Ascending aorta (tissue), 2 donors: ENCODE measurements at regions not wholly inside any gene's neighbourhood (a gene's known extent, or its start where the extent isn't known, plus 50 kb on each side); places are given as distances from the start of the nearest gene placed in this dataset.

ENCODE experiments used
- DNase-seq, 2 donors: peaks; one replicate each; pipeline ENCODE4 v3.0.0-alpha.2; 2019; ENCODE audit warnings: low spot score in 2 of 2
- H3K27ac ChIP-seq, 2 donors: fragments of 200-600 bp; sonication (generic); one replicate each; pipeline ENCODE4 v1.5.1; 2016 to 2017; ENCODE audit warnings: mild to moderate bottlenecking in 1 of 2
- H3K27me3 ChIP-seq: fragments of 200-600 bp; sonication (generic); one replicate; pipeline ENCODE4 v1.5.1; 2017
- H3K36me3 ChIP-seq, 2 donors: fragments of 200-600 bp; sonication (generic); one replicate each; pipeline ENCODE4 v1.5.1; 2016
- H3K4me1 ChIP-seq, 2 donors: fragments of 200-600 bp; sonication (generic); one replicate each; pipeline ENCODE4 v1.5.1; 2016 to 2017; ENCODE audit warnings: mild to moderate bottlenecking in 1 of 2
- H3K4me3 ChIP-seq, 2 donors: fragments of 200-600 bp; sonication (generic); one replicate each; pipeline ENCODE4 v1.5.1; 2016 to 2017; ENCODE audit warnings: mild to moderate bottlenecking in 1 of 2
- H3K9me3 ChIP-seq, 2 donors: fragments of 200-600 bp; sonication (generic); one replicate each; pipeline ENCODE4 v1.5.1; 2016
- CTCF ChIP-seq, 3 experiments: fragments of 200-600 bp in 2 of 3; fragments of 450-650 bp in 1 of 3; sonication (generic) in 2 of 3; IDR thresholded peaks; one replicate each; pipeline ENCODE4 v1.5.1; 2016 to 2019; ENCODE audit warnings: antibody characterized with exemption in 3 of 3, mild to moderate bottlenecking in 1 of 3, moderate library complexity in 1 of 3
- intact Hi-C: fragments of 100-400 bp; cut with DNase I; formaldehyde crosslinking; loops from one replicate; pipeline ENCODE4 v1.15.1; 2023

- Histone ChIP-seq H3K36me3 (no peaks in the 10 kb centered on the region), H3K9me3 (no peaks in the 10 kb centered on the region), H3K27me3 (no peaks in the 10 kb centered on the region), H3K27ac (no peak overlapping the region), H3K4me1 (no peaks in the 10 kb centered on the region), H3K4me3 (no peak overlapping the region)
- no peak for TF ChIP-seq CTCF (IDR thresholded peaks at IDR 0.05)
- DNase-seq: no peak
- intact Hi-C loops: no loop called here
These were observed 239.9 kb downstream of the ZEB2 start for GRCh38 chr2:144280009-144280408.

GRCh38 chr2:144279165-144279564 lies 240.8 kb downstream of the ZEB2 start:
- TF ChIP-seq CTCF (IDR thresholded peaks at IDR 0.05): no peak
- Histone ChIP-seq H3K9me3 (no peaks in the 10 kb centered on the region), H3K27me3 (no peaks in the 10 kb centered on the region), H3K4me1 (no peaks in the 10 kb centered on the region), H3K4me3 (no peak overlapping the region), H3K27ac (no peak overlapping the region), H3K36me3 (no peaks in the 10 kb centered on the region)
- intact Hi-C loops: no loop called here
- DNase-seq: no peak

- Histone ChIP-seq H3K4me3 (no peak overlapping the region), H3K27ac (no peak overlapping the region), H3K9me3 (no peaks in the 10 kb centered on the region), H3K27me3 (no peaks in the 10 kb centered on the region), H3K4me1 (no peaks in the 10 kb centered on the region), H3K36me3 (no peaks in the 10 kb centered on the region)
- no peak for TF ChIP-seq CTCF (IDR thresholded peaks at IDR 0.05)
- intact Hi-C loops: no loop called here
- no peak for DNase-seq
These were observed 242.1 kb downstream of the ZEB2 start for GRCh38 chr2:144277622-144278354.

- no peaks in the 10 kb centered on the region for H3K4me1 ChIP-seq
- no peaks in the 10 kb centered on the region for H3K36me3 ChIP-seq
- no peak for DNase-seq
- H3K4me3 ChIP-seq: no peak overlapping the region
- no peaks in the 10 kb centered on the region for H3K27me3 ChIP-seq
- no peak for TF ChIP-seq CTCF (IDR thresholded peaks at IDR 0.05)
- intact Hi-C loops: no loop called here
- no peak overlapping the region for H3K27ac ChIP-seq
- H3K9me3 ChIP-seq: no peaks in the 10 kb centered on the region
These were observed 244.6 kb downstream of the ZEB2 start for GRCh38 chr2:144275340-144275739.

- H3K27me3 ChIP-seq: no peaks in the 10 kb centered on the region
- no peaks in the 10 kb centered on the region for H3K36me3 ChIP-seq
- intact Hi-C loops: no loop called here
- no peak overlapping the region for H3K4me3 ChIP-seq
- H3K4me1 ChIP-seq: no peaks in the 10 kb centered on the region
- DNase-seq: no peak
- no peak for TF ChIP-seq CTCF (IDR thresholded peaks at IDR 0.05)
- no peak overlapping the region for H3K27ac ChIP-seq
- no peaks in the 10 kb centered on the region for H3K9me3 ChIP-seq
These were observed 245.8 kb downstream of the ZEB2 start for GRCh38 chr2:144274131-144274530.

- H3K9me3 ChIP-seq: no peaks in the 10 kb centered on the region
- no peak overlapping the region for H3K27ac ChIP-seq
- H3K36me3 ChIP-seq: no peaks in the 10 kb centered on the region
- H3K4me3 ChIP-seq: no peak overlapping the region
- no peaks in the 10 kb centered on the region for H3K4me1 ChIP-seq
- no peak for DNase-seq
- H3K27me3 ChIP-seq: no peaks in the 10 kb centered on the region
- intact Hi-C loops: no loop called here
- no peak for TF ChIP-seq CTCF (IDR thresholded peaks at IDR 0.05)
These were observed 249.0 kb downstream of the ZEB2 start for GRCh38 chr2:144270951-144271350.
